ENCODE measurements at regions not wholly inside any gene's neighbourhood (a gene's known extent, or its start where the extent isn't known, plus 50 kb on each side); places are given as distances from the start of the nearest gene placed in this dataset.

- no peak for TF ChIP-seq L3MBTL2 (conservative IDR thresholded peaks at IDR 0.05)
- TF ChIP-seq BHLHE40 (IDR thresholded peaks at IDR 0.05; ENCODE audit: borderline replicate concordance): no peak
- TF ChIP-seq FOXM1 (IDR thresholded peaks at IDR 0.05; ENCODE audit: borderline replicate concordance): no peak
- no peak for TF ChIP-seq FOXA1 (IDR thresholded peaks at IDR 0.05)
- TF ChIP-seq SP1 (IDR thresholded peaks at IDR 0.05): no peak
- no peak for TF ChIP-seq HDGF (IDR thresholded peaks at IDR 0.05; ENCODE audit: borderline replicate concordance)
- no peak for TF ChIP-seq PKNOX1 (IDR thresholded peaks at IDR 0.05)
- no peak for TF ChIP-seq CTBP1 (IDR thresholded peaks at IDR 0.05; ENCODE audit: borderline replicate concordance)
- no peak for TF ChIP-seq ZNF384 (IDR thresholded peaks at IDR 0.05)
- no peak for TF ChIP-seq SUZ12 (IDR thresholded peaks at IDR 0.05)
- no peak for TF ChIP-seq LEF1 (IDR thresholded peaks at IDR 0.05; ENCODE audit: borderline replicate concordance)
- no peak for TF ChIP-seq FOXK2 (IDR thresholded peaks at IDR 0.05)
- no peak for TF ChIP-seq TARDBP (IDR thresholded peaks at IDR 0.05)
- POLR2A ChIA-PET: no interaction called here
- CTCF ChIA-PET: no interaction called here
- DNase-seq (ENCODE audit: extremely low spot score): no peak
These were observed 134.2 kb upstream of the EDIL3 start for GRCh38 chr5:84518862-84519261.

GRCh38 chr5:84518370-84518769 lies 133.7 kb upstream of the EDIL3 start:
- no peak for DNase-seq (ENCODE audit: extremely low spot score)
- ChIA-PET CTCF (no interaction called here), POLR2A (no interaction called here)
- TF ChIP-seq SUZ12 (IDR thresholded peaks at IDR 0.05): no peak
- no peak for TF ChIP-seq NFRKB (IDR thresholded peaks at IDR 0.05)
- TF ChIP-seq ZNF384 (IDR thresholded peaks at IDR 0.05): no peak
- no peak for TF ChIP-seq SP1 (IDR thresholded peaks at IDR 0.05)
- TF ChIP-seq ELF4 (IDR thresholded peaks at IDR 0.05): no peak
- no peak for TF ChIP-seq TARDBP (IDR thresholded peaks at IDR 0.05)
- TF ChIP-seq FOXA1 (IDR thresholded peaks at IDR 0.05): no peak

- ChIA-PET POLR2A (no interaction called here), CTCF (no interaction called here)
- TF ChIP-seq TARDBP (IDR thresholded peaks at IDR 0.05) (no peak), ELF4 (IDR thresholded peaks at IDR 0.05) (no peak), NFRKB (IDR thresholded peaks at IDR 0.05) (no peak), SP1 (IDR thresholded peaks at IDR 0.05) (no peak), ZNF384 (IDR thresholded peaks at IDR 0.05) (no peak)
- DNase-seq (ENCODE audit: extremely low spot score): no peak
These were observed 121.9 kb upstream of the EDIL3 start for GRCh38 chr5:84506625-84507024.

- DNase-seq (ENCODE audit: extremely low spot score): no peak
- ChIA-PET POLR2A (no interaction called here), CTCF (no interaction called here)
- TF ChIP-seq FOXK2 (IDR thresholded peaks at IDR 0.05) (no peak), SUZ12 (IDR thresholded peaks at IDR 0.05) (no peak), SP1 (IDR thresholded peaks at IDR 0.05) (no peak), FOXM1 (IDR thresholded peaks at IDR 0.05; ENCODE audit: borderline replicate concordance) (no peak), ZNF384 (IDR thresholded peaks at IDR 0.05) (no peak), HDGF (IDR thresholded peaks at IDR 0.05; ENCODE audit: borderline replicate concordance) (no peak), ARNT (IDR thresholded peaks at IDR 0.05) (no peak), BHLHE40 (IDR thresholded peaks at IDR 0.05; ENCODE audit: borderline replicate concordance) (no peak), NFRKB (IDR thresholded peaks at IDR 0.05) (no peak), L3MBTL2 (conservative IDR thresholded peaks at IDR 0.05) (no peak), LEF1 (IDR thresholded peaks at IDR 0.05; ENCODE audit: borderline replicate concordance) (no peak), TARDBP (IDR thresholded peaks at IDR 0.05) (no peak), FOXA1 (IDR thresholded peaks at IDR 0.05) (no peak), PKNOX1 (IDR thresholded peaks at IDR 0.05) (no peak), CTBP1 (IDR thresholded peaks at IDR 0.05; ENCODE audit: borderline replicate concordance) (no peak), ELF4 (IDR thresholded peaks at IDR 0.05) (no peak)
These were observed 109.8 kb upstream of the EDIL3 start for GRCh38 chr5:84494453-84494852.

GRCh38 chr5:84487963-84488362 lies 103.3 kb upstream of the EDIL3 start:
- TF ChIP-seq FOXA1 (IDR thresholded peaks at IDR 0.05): no peak
- no peak for TF ChIP-seq HDGF (IDR thresholded peaks at IDR 0.05; ENCODE audit: borderline replicate concordance)
- TF ChIP-seq BHLHE40 (IDR thresholded peaks at IDR 0.05; ENCODE audit: borderline replicate concordance): no peak
- TF ChIP-seq CTBP1 (IDR thresholded peaks at IDR 0.05; ENCODE audit: borderline replicate concordance): no peak
- no peak for TF ChIP-seq L3MBTL2 (conservative IDR thresholded peaks at IDR 0.05)
- no peak for TF ChIP-seq NFRKB (IDR thresholded peaks at IDR 0.05)
- TF ChIP-seq SUZ12 (IDR thresholded peaks at IDR 0.05): no peak
- no peak for TF ChIP-seq LEF1 (IDR thresholded peaks at IDR 0.05; ENCODE audit: borderline replicate concordance)
- no peak for TF ChIP-seq SP1 (IDR thresholded peaks at IDR 0.05)
- TF ChIP-seq ARNT (IDR thresholded peaks at IDR 0.05): no peak
- TF ChIP-seq ZNF384 (IDR thresholded peaks at IDR 0.05): no peak
- no peak for TF ChIP-seq FOXK2 (IDR thresholded peaks at IDR 0.05)
- no peak for TF ChIP-seq TARDBP (IDR thresholded peaks at IDR 0.05)
- no peak for TF ChIP-seq PKNOX1 (IDR thresholded peaks at IDR 0.05)
- TF ChIP-seq FOXM1 (IDR thresholded peaks at IDR 0.05; ENCODE audit: borderline replicate concordance): no peak
- no peak for TF ChIP-seq ELF4 (IDR thresholded peaks at IDR 0.05)
- ChIA-PET CTCF (no interaction called here), POLR2A (no interaction called here)
- DNase-seq (ENCODE audit: extremely low spot score): no peak

GRCh38 chr5:84480873-84481637 lies 96.4 kb upstream of the EDIL3 start:
- no peak for DNase-seq (ENCODE audit: extremely low spot score)
- POLR2A ChIA-PET: no interaction called here
- TF ChIP-seq NFRKB (IDR thresholded peaks at IDR 0.05) (no peak), ELF4 (IDR thresholded peaks at IDR 0.05) (no peak), ARNT (IDR thresholded peaks at IDR 0.05) (no peak), FOXA1 (IDR thresholded peaks at IDR 0.05) (no peak), SP1 (IDR thresholded peaks at IDR 0.05) (no peak), FOXM1 (IDR thresholded peaks at IDR 0.05; ENCODE audit: borderline replicate concordance) (no peak)
- CTCF ChIA-PET: no interaction called here
